Neural cell (in vitro differentiated cells): ENCODE measurements at regions not wholly inside any gene's neighbourhood (a gene's known extent, or its start where the extent isn't known, plus 50 kb on each side); places are given as distances from the start of the nearest gene placed in this dataset.

ENCODE experiments used
- EP300 ChIP-seq: fragments of 450-650 bp; conservative IDR thresholded peaks from 2 replicates; pipeline ENCODE4 v1.6.1; 2014; ENCODE audit warnings: antibody characterized with exemption, mild to moderate bottlenecking, moderate library complexity; ENCODE audit not compliant: poor library complexity, severe bottlenecking
- EZH2 ChIP-seq: fragments of 200-600, 300-800 bp; shearing (Covaris generic), sonication (generic); IDR thresholded peaks from 2 replicates; pipeline ENCODE4 v1.6.1; 2014; ENCODE audit warnings: antibody characterized with exemption, low read length, borderline replicate concordance, mild to moderate bottlenecking; ENCODE audit not compliant: insufficient read depth, poor library complexity, severe bottlenecking
- MXI1 ChIP-seq: fragments of 450-650 bp; conservative IDR thresholded peaks from 2 replicates; pipeline ENCODE4 v1.6.1; 2014; ENCODE audit warnings: antibody characterized with exemption, mild to moderate bottlenecking; ENCODE audit not compliant: poor library complexity, severe bottlenecking
- RAD21 ChIP-seq: fragments of 450-650 bp; conservative IDR thresholded peaks from 2 replicates; pipeline ENCODE4 v1.6.1; 2014; ENCODE audit warnings: antibody characterized with exemption, mild to moderate bottlenecking, moderate library complexity
- TF ChIP-seq, protein P1 (sequence below): fragments of 450-650 bp; IDR thresholded peaks from 2 replicates; pipeline ENCODE4 v1.5.1; 2014; ENCODE audit warnings: antibody characterized with exemption, mild to moderate bottlenecking, moderate library complexity; ENCODE audit not compliant: poor library complexity, severe bottlenecking

DNA sequence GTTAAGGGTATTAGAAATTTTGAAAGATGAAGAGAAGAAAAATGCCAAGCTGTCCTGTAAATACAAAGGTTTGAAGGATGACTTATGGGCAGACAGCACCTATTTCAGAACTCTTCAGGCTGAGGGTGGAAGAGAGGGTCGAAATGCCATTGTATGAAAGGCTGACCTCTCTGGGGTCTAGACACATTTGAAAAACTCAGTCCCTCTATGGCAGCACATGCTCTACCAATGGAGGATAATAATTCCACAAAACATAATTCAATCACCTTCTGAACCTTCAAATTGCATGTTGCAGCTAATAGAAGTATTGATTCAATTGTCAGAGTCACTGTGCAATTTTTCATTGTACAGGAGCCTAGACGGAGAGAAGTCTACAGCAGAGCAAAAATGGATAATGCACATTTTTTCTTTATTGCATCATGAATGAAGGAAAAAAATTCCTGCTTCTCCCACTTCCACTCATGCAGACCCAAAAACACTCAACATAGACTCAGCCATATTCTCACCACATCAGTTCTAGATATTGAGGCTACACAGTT is 569.1 kb downstream of the TBL1XR1 start:
- TF ChIP-seq, protein P1, sequence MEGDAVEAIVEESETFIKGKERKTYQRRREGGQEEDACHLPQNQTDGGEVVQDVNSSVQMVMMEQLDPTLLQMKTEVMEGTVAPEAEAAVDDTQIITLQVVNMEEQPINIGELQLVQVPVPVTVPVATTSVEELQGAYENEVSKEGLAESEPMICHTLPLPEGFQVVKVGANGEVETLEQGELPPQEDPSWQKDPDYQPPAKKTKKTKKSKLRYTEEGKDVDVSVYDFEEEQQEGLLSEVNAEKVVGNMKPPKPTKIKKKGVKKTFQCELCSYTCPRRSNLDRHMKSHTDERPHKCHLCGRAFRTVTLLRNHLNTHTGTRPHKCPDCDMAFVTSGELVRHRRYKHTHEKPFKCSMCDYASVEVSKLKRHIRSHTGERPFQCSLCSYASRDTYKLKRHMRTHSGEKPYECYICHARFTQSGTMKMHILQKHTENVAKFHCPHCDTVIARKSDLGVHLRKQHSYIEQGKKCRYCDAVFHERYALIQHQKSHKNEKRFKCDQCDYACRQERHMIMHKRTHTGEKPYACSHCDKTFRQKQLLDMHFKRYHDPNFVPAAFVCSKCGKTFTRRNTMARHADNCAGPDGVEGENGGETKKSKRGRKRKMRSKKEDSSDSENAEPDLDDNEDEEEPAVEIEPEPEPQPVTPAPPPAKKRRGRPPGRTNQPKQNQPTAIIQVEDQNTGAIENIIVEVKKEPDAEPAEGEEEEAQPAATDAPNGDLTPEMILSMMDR = no peak
- TF ChIP-seq EZH2 (no peak), EP300 (no peak), RAD21 (no peak), MXI1 (no peak)
